HG02970 (cell line): ENCODE measurements at regions not wholly inside any gene's neighbourhood (a gene's known extent, or its start where the extent isn't known, plus 50 kb on each side); places are given as distances from the start of the nearest gene placed in this dataset.

Source experiments
- ATAC-seq: cut with Tn5 transposase; IDR thresholded peaks from one replicate; pipeline ENCODE4 v1.9.1; 2021; ENCODE audit warnings: mild to moderate bottlenecking, moderate library complexity, moderate number of reproducible peaks; ENCODE audit not compliant: unreplicated experiment, low FRiP score

DNA sequence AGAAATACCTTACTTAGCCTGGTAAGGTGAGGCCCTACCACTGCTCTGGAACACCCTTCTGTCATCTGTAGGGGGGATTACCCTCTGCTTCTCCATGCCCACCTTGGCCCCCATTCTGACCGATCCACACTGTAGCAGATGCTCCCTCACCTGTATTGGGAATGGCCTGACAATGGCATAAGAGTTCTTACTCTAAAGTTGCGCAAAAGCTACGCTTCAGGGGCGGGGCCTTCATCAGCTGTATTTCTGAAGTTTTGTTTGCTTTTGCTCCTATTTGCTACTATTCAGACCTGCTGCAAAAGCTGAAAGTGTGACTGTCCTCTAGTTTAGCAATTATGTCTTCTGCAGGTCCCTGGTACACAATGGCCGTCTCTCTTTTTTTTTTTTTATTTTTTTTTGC is 252.6 kb downstream of the TLE3 start:
- ATAC-seq: no peak

DNA sequence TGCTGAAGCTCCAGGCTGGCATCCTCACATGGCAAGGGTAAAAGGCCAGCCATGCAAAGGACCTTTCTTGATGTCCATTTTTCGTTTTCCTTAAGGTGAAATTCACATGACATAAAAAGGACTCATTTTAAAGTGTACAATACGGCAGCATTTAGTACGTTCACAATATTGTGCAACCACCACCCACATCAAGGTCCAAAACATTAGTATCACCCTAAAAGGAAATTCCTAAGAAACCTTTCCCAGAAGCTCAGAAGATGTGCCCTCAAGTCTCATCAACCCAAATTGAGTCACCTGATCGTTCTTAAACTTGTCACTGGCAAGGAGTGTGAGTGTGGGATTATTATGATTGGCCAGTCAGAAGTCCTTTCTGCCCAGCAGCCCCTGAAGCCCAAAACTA is 250.1 kb downstream of the TLE3 start:
- no peak for ATAC-seq

DNA sequence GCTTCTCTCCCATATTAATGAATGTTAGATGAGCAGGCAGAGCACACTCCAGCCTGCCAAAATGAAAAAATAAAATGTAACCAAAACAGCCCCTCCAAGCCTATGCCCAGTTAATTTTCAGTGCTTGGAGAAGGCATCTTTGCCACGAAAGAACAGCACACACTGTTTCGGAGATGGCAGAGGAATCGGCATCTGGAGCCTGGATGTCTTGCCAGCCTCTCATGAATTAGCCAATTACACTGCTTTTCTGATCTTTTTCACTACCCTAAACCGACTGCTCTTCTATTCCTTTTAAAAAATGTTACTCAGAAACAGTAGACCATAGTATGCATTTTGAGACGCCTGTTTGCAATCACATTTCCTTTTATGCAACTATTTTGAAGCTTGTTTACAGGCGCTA is 249.6 kb downstream of the TLE3 start:
- ATAC-seq: no peak

DNA sequence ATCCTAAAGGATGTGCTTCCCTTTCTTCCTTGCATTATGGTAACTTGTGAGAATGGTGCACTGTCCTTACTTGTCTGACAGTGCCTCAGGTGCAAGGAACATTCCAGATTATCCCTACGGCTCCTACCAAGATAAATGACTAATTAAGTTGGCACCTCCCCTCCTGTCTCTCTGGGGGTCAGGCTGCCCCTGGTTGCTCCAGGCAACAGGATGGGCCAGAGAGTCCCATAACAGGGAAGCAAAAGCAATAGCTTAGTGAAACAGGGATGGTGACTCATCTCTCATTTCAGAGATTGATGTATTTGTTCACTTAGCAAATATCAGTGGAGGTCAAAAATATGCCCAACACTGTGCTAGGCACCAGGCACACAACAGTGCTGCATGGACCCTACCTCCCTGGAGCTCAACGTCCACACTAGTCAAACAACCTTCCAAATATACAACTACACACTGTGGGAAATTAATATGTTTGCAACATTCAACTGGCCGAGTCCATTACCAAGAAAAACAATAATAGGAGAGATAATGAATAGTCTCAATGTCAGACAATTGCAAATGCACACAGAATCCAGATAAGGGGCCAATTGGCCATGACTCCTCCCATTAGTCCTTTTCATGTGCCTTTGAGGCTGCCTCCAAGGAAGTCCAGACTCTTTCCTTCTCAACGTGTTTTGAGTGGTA is 249.0 kb downstream of the TLE3 start:
- no peak for ATAC-seq

DNA sequence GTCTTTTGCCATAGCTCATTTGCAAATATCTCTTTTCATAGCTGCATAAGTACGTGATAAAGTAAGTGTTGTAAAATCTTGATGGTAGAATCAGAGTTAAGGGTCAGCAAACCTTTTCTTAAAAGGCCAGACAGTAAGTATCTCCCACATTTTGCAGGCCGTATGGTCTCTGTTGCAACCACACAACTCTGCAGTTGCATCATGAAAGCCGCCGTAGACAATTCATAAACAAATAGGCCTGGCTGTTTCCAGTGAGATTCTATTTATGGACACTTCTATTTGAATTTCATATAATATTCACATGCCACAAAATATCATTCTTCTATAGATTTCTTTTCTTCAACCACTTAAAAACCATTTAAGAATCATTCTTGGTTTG is 248.5 kb downstream of the TLE3 start:
- ATAC-seq: no peak

DNA sequence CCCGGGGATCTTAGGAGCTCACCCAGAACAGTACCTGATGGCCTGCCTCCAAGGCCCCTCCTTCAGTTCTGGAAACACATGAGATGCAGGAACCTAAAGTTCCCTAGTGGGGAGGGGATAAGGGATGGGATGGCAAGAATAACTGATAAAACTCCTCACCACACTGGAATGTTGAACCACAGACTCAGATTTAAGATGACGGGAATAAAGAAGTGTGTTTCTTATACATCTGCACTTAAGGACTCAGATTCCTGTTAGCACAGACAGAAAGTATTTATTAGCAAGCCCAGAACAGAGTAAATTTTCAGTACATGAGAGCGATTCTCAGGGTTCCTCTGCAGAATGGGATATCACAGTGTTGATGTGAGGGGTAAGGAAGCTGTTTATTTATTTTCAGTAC is 245.2 kb downstream of the TLE3 start:
- no peak for ATAC-seq

DNA sequence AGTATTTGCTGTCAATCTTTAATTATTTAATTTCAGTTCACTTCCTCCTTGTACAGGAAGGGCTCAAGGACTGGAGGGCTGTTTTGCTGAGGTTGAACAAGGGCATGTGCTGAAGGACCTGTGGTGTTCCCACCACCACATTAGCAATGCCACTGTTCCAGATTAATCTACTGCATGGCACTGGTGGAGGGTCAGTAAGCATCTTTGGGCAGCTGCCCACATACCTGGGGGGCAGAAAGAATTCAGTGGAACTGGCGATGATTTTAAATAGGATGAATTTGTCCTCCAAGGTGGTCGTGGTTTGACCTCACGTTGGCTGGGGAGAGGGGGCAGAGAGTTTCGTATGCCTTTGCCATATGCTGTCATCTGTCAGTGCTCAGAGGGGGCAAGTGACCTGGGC is 244.8 kb downstream of the TLE3 start:
- no peak for ATAC-seq

DNA sequence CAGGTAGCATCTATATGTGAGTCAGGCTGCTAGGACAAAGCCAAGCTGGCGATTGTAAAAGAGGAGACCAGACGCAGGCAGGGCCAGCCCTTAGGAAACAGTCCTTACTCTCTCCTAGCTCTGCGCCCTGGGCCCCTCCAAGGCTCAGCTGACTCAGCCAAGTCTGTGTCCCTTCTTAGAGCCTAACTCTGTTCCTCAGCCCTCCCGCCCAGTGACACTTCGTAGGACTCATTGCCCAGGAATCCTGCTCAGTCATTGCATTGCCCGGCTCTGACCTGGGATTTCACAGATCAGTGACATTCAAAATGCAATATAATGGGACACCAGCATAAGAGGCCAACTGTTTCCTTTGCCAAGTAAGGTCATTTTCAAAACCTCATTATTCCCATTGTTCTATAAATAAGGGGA is 244.2 kb downstream of the TLE3 start:
- ATAC-seq: no peak

DNA sequence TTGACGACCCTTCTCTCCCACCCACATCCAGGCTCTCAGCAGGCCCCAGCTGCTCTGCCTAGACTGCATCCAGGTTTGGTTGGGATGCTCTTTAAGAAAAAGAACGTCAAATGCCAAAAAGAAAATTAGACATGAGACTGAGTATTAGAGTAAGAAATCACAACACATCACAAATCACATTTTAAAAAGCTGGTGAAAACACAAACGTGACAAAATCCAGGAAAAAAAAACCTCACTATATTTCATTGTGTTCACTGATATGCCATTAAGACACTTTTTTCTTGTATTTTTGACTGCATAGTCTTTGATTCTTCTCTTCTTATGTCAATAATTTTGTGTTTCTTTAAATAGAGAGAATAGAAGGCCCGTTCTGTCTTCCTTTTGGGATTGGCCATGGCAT is 243.7 kb downstream of the TLE3 start:
- ATAC-seq: no peak

DNA sequence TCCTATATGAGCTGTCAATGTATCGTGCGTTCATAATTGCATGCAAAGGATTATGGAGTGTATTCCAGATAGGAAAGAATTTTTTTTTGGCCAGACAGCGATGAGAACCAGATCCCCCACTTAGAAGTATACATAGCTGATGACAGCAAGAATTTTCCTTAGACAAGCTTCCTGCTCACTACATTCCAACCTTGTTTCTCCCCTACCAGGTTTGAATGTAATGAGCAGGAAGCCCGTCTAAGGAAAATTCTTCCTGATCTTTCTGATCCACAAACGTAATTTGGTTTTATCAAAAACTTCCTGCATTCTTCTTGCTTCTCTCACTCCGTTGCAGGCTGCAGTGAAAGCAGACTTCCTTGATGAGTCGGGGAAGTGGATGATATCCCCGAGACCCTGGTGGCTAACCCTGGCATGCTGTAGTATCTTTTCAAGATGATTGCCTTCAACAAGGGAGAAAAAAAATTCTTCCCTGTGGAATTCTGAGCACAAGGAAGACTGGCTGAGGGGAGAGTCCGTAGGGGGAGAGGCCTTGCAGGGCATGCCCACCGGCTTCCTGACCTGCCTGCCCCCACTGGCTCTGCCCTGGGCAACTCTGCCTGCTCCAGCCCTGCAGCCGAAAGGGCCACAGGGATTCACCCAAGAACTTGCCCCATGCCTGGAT is 243.1 kb downstream of the TLE3 start:
- no peak for ATAC-seq

DNA sequence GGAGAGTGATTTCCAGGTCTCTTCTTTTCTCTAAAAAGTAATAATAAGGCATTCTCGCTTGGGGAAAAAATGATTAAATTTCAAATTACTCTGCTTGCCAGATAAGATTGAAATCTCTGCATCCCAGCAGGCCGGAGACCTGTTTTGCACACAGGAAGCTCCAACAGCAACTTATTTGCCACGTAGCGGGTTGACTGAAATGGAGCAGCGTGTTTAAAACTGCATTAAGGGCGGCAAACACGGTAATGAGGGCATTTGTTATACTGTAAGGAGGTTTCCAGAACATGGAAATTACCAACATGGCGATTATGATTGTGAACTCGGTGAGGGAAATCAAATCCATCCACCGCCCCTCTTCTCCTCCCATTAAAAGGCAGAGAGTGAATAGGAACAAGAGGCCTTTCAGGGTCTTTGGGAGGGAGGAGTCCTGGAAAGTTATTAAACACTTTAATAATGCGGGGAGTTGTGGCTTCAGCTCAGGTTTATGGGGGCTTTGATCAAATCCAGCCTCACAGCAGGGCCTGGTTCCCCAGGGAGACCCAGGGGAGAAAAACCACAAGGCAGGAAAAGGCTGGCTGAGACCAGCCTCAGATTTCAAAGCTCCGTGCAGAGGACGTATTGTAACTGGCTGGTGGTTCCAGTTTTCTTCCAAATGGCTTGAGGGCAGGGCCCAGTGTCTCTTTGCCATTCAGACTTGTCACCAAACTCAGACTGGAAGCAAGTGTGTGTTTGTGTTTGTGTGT is 242.3 kb downstream of the TLE3 start:
- ATAC-seq: no peak

DNA sequence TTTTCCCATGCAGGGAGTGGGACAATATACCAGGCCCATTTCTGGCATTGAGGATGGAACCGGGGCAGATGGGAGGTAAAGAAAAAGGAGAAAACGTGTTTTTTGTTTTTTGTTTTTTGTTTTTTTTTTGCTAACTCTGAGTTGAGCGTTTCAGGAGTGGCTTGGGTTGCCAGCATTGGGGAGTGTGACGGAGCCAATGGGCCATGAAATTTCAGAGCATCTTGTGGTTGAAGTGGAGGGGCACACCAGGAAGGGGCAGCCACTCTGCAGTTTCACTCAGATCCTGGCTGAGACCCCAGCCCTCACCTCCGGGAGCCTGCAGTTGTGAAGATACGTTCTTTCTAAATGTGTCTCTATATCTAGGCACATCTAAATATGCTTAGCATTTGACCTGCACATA is 240.5 kb downstream of the TLE3 start:
- ATAC-seq: no peak

DNA sequence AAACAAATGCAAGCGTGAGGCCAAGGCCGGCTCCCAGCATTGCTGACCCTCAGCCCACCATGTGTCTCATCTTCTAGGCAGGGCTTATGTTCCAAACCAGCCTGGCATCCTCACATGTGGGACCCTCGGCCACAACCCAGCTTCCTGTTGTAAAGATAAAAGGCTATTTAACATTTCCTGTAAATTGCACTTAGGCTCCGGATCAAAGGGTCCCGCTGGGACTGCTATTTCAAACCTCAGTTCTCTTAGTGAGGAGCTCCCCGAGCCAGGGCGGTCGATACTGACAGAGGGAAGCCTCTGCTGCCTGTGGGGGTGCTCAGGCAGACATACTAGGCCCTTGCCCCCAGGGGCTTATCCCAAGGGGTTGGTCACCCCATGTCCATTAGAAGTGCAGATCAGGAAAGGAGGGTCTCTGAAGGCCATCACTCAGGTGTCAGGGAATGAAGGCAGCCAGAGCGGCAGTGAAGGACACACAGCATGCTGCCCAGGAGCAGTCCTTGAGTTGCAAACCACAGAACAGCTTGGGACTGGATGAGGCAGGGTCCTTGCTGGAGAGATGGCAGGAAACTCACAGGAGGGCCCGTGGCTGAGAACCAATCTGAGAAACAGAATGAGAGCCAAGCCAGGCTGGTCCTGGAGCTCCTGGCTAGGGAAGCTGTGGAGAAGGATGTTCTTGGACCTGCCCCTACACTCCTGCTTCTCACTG is 239.9 kb downstream of the TLE3 start:
- no peak for ATAC-seq

DNA sequence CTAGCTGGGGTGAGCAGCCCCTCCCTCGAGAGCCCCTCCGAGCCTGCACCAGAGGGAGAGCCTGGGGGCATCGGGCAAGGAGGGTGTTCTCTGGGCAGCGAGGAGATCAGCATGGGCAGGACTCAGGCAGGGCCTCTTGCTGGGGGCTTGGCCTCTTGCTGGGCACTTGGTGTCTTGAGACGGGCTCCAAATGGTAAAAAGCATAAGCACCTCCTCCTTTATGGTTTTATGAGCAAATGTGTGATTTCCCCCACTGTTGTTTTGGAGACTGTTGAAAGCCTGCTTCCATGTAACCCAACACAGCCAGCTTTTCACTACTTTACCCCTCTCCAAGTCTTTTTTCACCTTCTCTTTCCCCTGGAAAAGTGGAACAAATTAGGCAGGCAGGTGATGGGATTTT is 239.3 kb downstream of the TLE3 start:
- no peak for ATAC-seq

DNA sequence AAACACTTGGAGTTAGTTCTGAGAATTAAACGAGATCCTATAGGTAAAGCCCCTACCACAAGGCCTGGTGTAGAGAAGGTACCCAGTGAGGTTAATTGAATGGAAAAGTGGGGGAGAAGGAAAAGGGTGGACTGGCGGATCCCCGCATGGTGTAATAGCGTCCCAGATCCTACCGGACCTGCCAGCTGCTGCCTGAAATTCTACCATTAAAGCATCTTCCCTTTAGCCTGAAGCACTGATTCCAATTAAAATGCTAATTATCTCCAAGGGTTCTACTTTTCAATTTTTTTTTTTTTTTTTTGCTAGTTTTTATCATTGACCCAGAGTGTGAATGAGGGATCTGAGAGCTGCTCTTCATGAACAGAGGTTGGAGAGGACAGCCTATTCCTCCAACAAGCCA is 237.9 kb downstream of the TLE3 start:
- ATAC-seq: no peak

DNA sequence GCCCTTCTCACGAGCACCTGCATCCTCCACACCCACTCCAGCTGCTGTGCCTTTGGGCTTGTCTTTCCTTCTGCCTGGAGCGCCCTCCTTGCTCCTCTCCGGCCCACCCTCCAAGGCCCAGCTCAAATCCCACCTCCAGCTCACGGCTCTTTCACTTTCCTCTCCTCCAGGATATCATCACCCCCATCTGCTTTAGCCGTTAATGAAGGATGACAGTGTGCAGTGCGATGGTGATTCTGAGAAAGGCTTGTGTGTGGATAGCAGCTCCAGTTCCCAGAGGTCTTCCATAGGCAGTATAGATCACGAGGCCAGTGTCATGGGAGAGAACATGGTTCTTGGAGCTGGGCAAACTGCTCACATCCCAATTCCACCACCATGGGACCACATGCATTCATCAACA is 237.4 kb downstream of the TLE3 start:
- ATAC-seq: no peak

DNA sequence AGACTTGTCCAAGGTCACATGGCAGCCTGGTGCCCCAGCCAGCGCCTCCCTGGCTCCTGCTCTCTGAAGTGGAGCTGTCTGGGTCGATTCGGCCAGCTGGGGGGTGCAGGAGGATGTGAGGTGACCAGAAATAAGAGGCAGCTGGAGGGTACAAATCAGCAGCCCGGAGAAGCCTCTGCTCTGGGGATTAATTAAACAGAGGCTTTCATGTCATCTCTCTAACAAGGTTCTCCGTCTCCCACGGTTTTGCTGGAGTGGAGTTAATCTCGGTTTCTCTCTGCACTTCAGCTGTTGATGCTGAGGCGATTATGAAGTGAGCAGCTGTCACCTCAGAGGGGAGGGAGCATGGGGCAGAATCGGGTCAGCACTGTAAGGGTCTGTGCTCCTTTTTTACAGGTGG is 236.8 kb downstream of the TLE3 start:
- ATAC-seq: no peak

DNA sequence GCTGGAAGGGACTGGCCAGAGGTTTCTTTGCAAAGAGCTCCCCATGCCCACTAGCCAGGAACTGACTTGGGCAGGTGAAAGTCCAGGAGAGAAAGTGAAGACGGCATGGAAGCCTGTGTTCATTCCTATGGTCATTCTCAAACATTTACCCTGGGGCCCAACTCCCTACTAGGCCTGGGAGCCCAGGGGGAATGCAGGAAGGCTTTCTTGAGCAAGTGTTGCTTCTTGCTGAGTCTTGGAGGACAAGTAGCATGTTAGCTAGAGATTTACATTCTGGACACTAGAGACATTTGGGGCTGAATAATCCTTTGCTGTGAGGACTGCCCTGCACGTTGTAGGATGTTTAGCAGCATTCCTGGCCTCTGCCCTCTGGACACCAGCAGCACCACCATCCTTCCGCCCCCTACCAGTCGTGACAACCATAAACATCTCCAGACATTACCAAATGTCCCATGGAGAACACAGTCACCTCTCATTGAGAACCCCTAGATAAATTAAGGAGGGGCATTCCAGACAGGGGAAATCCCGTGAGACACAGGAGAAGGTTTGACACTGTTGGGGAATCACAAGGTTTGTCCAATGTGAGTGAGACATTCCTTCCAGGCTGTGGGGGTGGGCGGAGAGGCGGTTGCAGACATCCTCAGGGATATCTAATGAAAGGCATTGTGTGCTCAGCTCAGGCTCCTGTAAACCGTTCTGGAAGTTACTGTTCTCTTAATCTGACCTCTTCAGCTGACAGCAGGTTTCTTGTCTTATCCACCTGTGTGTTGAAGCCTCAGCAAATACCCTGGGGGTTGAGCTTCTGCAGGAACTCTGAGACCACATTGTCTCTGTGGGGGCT is 236.2 kb downstream of the TLE3 start:
- ATAC-seq: no peak

DNA sequence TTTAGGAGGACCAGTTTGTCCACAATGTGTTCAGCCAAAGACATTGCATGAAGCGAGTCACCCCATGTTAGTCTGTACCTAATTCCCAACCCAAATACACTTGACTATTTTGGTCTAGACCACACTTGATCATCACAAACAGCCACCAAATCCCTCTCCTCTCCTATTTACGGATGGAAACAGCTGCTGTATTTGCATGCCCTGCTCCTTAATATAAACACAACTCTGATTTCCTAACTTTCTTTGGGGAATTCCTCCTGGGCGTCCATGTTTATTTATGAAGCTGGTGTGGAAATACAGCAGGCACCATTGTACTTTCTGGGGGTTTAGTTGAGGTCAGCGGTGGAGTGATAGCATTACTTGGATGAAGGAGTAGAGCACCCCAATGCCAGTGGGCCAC is 235.2 kb downstream of the TLE3 start:
- no peak for ATAC-seq

DNA sequence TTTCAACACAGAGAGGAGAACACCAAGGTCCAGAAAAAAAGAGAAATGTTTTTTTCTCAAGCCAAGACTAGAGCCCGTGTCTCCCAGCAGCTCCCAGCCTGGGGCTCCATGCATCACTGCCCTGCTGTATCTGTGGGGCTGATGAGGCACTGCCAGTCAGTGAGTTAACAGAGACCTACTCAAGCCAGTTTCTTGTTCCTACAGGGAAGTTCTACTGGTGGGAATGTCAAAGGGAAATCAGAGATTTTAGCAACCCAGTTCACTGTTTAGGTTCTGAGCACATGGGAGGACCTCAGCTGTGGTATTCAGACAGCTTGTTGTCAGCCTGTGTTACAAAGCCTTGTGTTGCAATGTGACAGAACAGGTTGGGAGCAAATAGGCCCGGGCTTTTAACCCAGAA is 234.3 kb downstream of the TLE3 start:
- no peak for ATAC-seq
